A673 (cell line): ENCODE measurements at regions not wholly inside any gene's neighbourhood (a gene's known extent, or its start where the extent isn't known, plus 50 kb on each side); places are given as distances from the start of the nearest gene placed in this dataset.

ENCODE experiments used
- CTCF ChIP-seq: fragments of 300-800, 200-600 bp; sonication (generic); conservative IDR thresholded peaks from 2 replicates; pipeline ENCODE4 v1.5.1; 2017; ENCODE audit warnings: low read depth, mild to moderate bottlenecking, antibody characterized with exemption, low read length, moderate library complexity, mixed read lengths
- EZH2 ChIP-seq: fragments of 200-600 bp; sonication (generic); IDR thresholded peaks from 2 replicates; pipeline ENCODE4 v1.6.1; 2017; ENCODE audit warnings: borderline replicate concordance, low read depth, mild to moderate bottlenecking, mixed read lengths, antibody characterized with exemption, low read length; ENCODE audit not compliant: poor library complexity, severe bottlenecking

GRCh38 chr15:69917056-69917455 lies 180.7 kb downstream of the TLE3 start:
- TF ChIP-seq CTCF (no peak), EZH2 (no peak)
